OCI-M2 (cell line): ENCODE measurements at regions not wholly inside any gene's neighbourhood (a gene's known extent, or its start where the extent isn't known, plus 50 kb on each side); places are given as distances from the start of the nearest gene placed in this dataset.
"Not testable (repeated sequence)": the region's sequence is repeated elsewhere in the genome, so short reads cannot be mapped to it uniquely, and the experiment has no call there.

Experiments used
- DNase-seq: peaks from one replicate; lab custom pipeline; 2025; ENCODE audit not compliant: unreplicated experiment; lab: John Stamatoyannopoulos, UW

DNA sequence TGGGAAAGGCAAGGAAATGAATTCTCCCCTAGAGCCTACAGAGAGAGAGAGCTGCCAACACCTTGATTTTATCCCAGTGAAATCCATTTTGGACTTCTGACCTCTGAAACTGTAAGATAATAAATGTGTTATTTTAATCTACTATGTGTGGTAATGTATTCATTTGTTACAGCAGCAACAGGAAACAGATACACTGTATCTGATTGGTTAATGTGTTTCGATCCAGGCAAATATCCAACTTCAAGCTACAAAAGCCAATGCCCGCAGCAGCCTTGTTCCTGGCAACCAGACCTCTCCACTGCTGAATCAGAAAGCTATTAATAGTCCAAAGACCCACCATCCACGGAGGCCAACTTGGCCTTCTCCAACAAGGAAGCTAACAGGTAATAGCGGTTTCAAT, 318.1 kb downstream of the PTTG2 start:
- no peak for DNase-seq

DNA sequence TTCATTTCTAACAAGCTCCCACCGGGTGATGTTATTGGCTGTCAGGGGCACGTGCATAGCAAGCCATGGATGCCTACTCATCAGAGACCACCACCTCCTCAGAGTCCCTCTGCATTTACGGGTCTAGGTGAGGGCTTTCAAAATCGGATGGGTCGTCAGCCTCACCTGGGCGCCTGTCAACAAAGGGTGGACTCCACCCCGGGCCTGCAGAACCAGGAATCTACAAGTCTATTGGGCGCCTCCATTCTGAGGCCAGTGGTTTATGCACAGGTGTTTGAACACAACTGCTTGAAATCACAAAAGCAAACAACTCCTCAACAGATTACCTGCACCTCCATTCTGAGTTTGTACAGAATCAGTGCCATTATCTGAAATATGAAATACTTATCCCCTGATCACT, 318.9 kb downstream of the PTTG2 start:
- DNase-seq = no peak

DNA sequence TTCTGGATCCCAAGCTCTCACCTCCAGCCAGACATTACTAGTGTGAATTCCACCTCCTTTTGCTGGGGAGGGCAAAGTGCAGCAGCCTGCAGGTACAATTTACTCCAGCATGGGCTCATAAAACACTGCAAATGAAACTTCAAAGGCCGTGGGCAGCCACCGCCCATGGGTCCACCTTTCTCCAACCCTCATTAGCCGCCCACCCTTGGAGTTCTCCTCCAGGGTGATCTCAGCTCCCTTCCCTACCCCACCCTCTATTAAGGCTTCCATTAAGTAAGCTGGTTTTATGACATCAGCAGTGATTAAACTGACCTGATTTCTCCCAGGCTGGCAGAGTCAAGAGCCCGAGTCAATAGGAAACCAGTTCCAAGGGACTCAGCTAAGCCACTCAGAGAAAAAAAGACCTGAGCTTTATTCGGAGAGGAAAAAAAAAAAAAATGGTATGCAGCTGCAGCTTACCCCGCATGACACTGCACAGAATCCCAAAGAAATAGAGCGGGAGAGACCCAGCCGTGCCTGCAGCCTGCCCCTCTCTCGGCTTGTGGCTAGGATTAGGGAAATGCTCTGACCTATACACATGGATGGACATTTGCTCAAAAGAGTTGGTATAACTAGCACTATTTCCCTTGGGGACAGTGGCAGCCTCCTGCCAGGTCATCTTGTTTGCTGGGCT, 319.6 kb downstream of the PTTG2 start:
- DNase-seq = no peak

DNA sequence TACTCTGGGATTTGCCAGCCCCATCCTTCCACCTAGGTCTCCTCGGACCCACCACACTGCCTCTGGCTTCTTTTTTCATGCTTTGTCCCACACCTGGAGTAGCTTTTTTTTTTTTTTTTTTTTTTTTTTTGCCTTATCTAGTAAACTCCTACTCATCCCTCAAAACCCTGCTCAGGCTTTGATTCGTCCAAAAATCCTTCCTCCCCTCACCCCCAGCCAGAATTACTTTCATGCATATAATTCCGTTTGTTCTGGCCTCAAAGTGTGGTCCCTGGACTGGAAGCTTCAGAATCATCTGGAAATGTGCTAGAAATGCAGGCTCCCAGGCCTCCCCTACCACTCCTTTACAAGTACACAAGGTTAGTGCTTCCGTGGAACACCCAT, 320.1 kb downstream of the PTTG2 start:
- DNase-seq = no peak

DNA sequence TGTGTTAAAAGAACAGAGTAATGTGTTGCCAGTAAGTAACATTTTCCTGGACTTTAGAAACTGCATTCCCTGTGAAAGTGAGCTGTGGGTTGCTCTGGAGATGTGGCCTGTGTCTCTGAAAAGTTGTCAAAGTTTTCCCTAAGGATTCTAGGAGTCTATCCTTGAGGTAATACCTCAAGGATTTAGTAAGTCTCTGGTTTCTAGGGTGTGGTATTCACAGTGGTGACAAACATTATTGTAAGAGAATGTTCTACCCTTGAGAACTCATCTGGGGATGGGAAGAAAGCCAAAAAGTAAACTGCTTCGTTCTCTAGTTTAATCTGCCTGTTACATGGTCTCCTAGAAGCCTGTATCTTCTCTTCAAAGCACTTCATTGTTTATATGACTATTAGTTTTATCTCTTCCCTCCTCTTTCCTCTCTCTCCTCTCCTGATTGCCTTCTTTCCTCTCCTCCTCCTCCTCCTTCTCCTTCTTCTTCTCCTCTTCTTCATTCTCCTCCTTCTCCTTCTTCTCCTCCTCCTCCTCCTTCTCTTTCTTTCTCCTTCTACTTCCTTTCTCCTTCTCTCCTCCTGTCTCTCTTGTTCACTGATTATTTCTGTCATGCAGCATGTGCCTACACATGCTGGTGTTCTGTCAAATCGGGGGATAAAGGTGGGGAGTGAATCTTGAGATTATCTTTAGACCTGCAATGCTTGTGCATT, 321.3 kb downstream of the PTTG2 start:
- DNase-seq = no peak

DNA sequence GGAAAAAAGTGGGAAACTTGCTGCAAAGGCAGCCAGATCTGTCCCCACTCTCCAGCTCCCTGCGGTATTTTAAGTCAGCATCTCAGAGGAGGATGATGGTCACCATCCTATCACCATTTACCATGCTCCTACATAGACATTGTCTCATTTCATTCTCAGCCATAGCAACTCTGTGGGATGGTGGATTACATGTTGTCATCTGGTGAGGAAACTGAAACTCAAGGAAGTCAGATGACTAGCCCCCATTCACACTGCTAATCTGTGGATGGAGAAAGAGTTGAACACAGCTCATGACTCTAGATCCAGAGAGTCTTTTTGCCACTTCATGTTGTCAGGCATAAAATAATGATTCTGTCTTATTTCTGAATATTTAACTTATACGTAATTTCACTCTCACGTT, 323.5 kb downstream of the PTTG2 start:
- no peak for DNase-seq

DNA sequence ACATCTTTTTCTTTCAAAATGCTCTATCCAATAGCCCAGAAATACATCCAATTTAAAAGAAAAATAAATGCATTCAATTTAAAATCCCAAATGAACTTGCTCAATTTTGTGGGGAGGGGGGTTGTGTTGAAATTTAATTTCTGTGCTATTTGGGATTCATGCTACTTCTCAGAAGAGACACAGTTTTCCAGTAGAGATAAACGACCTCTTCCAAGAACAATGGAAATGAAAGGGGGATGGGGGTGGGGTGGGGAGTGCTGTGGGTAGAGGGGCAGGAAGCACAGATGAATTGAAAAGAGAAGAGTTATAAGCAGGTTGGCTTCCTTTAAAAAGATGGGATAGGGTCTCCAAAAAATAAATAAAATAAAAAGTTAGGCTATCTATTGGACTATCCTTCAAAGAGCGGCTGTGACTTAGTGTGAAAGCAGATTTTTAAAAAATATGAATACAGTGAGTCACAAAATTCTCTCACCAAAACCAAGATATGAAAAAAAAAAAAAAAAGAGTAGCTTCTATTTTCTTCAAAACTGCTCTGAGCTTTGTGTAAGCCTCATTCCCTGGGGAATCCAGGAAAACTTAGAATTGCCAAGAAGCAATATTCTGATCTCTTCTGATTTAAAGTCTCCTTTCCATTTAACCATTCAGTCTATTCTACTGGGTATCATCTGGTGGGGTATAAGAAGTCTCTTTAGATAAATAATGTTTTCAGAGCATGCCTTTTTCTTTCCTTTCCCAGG, 324.3 kb downstream of the PTTG2 start:
- DNase-seq = no peak

DNA sequence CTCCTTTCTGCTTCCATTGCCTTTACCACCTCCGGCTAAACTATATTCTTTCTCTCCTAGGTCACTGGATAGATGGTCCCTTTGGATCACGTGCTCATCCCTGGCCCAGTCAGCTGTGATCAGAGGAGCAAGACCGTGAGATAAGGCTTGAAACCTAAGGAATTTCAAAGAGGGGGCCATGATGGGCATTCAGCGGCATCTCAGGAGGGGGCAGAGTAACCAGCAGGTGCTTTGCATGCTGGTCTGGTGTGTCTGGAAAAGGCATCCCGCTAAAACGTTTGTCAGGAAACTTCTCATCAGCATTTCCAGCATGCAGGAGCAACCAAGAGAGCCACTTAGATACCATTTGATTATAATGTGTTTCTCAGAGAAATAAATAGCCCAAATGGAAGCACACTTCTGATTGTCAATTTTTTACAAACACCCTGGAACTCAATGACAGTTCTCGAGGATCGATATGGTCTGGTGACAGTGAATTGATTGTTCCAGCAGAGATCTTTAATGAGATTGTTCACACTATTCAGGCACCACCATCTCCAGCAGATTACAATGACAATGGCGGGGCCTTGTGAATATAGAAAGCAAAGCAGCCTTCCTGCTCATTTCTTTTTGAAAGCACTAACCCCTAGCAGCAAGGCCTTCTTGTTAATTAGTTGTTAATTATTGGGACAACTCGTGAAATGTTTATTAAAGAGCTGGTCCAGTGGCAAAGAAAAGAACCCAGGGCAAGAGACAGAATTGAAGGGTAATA, 327.1 kb downstream of the PTTG2 start:
- DNase-seq = no peak

DNA sequence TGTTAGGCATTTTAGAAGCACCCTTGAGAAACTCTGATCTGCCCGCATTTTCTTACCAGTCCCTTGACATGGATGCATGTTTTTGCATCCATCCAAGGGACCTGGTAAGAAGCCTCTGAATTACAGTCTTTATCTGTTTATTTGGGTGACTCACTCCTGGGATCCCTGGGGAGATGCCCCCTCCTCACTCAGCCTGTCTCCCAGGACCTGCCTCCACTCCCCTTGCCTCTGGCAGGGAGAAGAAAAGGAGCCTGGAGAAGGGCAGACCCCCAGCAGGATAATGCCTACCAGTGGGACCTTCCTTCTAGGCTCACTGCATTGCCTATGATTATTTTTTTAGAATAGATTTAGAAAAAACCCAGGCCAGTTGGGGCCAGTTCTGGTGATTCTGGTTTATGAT, 329.4 kb downstream of the PTTG2 start:
- DNase-seq = no peak

DNA sequence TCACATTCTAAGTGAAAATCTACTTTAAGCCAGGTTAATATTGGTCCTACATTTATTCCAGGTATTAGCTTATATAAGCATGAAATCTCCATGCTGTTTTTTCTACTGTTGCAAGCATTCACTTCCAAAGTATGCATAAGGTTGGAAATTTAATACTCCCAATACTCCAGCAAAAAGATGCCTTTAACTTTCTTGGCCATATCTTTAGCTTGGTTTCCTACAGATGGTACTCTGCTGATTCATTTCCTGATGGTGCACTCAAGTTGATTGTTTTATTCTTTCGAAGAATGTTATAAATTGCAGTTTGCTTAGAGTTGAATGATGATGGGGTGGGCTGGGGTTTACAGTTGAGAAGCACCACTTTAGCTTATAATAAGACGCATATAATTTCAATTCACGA, 330.2 kb downstream of the PTTG2 start:
- DNase-seq = no peak

DNA sequence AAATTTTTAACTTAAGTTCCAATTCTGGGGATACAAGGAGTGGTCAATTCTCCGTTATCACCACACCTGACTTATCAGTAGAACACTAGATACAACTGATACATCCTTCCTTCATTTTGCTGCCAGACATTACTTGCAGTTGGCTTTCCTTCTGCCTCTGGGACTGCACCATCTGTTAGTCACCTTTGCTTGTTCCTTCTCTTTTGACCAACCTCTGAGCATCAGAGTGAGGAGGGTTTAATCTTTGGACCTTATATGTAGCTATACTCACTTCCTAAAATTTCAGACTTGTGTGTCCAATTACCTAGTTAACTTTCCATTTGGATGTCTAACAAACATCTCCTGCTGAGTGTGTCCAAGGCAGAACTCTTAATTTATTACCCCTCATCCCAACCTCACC, 330.7 kb downstream of the PTTG2 start:
- no peak for DNase-seq

DNA sequence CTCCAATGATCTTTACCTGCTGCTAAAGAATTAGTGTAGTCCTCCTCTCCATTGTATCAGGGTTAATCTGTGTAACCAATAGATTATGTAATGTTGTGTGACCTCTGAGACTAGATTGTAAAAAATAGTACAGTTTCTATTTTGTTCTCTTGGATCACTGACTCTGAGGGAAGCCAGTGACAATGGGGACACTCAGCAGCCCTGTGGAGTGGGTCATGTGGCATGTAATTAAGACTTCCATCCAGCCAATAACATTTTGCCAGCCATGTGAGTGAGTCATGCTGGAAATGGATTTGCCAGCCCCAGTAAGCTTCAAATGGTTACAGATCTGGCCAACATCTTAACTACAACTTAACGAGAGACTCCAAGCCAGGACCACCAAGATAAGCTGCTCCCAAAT, 332.3 kb downstream of the PTTG2 start:
- DNase-seq = no peak

DNA sequence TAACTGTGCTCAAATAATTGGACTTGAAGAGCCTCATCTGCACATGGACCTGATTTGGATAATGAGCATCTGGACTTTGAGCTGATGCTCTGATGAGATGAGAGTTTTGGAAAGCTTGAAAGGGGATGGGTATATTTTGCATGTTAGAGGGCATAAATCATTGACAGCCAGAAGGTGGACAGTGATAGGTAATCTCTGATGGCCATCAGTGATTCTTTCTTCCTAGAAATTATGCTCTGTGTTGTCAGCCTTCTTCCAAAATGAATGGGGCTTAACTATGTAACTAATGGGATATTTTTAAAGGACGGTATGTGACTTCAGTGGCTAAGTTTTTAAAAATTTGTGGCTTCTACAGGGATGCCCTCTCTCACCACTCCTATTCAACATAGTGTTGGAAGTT, 334.0 kb downstream of the PTTG2 start:
- DNase-seq = no peak

DNA sequence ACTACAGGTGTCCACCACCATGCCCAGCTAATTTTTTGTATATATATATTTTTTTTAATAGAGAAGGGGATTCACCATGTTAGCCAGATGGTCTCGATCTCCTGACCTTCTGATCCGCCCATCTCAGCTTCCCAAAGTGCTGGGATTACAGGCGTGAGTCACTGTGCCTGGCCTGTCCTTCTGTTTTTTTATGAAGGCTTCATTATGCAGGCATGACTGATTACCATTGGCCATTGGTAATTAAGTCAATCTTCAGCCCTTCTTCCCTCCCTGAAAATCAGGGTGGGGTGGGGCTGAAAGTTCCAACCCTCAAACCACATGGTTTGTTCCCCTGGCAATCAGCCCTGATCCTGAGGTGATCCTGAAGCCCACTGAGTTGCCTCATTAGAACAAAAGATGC, 336.9 kb downstream of the PTTG2 start:
- no peak for DNase-seq

DNA sequence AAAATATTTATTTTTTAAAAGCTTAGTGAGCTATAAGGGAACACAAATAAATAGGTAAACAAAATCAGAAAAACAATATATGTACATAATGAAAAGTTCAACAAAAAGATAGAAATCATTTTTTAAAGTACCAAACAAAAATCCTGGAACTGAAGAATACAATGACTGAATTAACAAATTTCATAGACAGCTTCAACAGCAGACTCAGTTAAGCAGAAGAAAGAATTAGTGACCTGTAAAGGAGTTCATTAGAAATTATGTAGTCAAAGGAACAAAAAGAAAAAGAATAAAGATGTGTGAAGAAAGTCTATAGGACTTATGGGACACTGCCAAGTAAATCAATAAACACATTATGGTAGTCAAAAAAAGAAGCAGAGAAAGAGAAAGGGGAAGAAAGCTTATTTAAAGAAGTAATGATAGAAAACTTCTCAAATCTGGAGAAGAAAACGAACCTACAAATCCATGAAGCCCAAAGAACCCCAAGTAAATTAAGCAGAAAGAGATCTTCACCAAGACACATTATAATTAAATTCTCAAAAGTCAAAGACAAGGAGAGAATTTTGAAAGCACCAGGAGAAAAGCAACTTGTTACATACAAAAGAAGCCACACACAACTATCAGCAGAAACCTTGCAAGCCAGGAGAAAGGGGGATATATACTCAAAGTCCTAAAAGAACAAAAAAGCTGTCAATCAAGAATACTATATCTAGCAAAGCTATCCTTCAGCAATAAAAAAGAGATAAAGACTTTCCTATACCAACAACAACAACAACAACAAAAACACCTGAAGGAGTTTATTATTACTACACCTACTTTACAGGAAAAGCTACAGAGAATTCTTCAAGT, 338.9 kb downstream of the PTTG2 start:
- DNase-seq = no peak

DNA sequence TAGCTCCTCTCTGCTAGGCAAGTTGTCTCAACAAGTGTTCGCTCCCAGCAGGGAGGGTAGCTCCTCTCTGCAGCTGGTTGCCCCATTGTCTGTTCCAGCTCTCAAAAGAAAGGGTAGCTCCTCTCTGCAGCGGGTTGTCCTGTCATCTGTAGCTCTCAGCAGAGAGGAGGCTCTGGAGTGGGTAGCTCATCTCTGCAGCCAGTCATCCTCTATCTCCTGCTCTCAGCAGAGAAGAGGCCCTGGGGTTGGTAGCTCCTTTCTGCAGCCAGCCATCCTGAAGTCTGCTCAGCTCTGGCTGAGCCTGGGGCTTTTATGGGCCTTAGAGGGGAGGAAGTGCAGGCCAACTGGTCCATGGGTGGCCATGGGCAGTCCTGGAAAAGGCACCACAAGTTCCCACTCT, 342.7 kb downstream of the PTTG2 start:
- DNase-seq = no peak

DNA sequence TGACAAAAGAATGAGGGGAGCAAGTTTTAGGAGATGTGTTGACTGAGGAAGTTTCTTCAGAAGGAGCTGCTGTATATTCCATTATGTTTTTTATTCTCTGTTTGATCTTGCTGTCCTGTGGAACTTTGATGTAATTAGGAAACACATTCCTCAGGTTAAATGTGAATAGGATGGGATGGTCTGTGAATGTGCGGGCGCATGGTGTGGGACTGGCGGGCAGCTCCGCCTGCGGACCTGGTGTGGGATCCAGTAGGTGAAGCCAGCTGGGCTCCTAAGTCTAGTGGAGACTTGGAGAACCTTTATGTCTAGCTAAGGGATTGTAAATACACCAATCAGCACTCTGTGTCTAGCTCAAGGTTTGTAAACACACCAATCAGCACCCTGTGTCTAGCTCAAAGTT, 344.3 kb downstream of the PTTG2 start:
- DNase-seq = not testable (repeated sequence)

DNA sequence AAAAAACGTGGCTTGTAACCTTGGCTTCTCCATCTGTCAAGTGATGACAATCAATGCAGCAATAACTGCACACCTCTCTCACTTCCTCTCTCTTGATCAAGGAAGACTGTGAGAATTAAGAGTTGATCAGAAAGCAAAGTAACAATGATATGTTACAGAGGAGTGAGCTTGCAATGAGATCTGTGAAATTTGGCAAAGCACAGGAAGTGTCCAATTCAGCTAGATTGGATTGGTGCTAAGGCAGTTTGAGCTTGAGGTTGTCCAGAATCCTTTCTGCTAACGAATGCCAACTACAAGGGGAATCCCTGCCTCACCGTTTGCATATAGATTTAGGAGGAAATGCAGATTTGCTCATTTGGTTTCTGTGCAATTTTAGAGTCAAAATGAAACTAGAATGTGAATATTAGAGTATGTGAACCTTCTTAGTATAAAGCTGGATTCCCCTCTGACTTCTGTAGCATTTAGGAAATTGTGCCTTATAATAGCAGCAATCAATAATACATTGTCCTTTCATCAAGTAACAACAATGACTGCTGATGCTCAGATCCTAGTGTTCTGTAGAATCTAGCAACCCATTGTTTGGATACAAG, 346.4 kb downstream of the PTTG2 start:
- no peak for DNase-seq

DNA sequence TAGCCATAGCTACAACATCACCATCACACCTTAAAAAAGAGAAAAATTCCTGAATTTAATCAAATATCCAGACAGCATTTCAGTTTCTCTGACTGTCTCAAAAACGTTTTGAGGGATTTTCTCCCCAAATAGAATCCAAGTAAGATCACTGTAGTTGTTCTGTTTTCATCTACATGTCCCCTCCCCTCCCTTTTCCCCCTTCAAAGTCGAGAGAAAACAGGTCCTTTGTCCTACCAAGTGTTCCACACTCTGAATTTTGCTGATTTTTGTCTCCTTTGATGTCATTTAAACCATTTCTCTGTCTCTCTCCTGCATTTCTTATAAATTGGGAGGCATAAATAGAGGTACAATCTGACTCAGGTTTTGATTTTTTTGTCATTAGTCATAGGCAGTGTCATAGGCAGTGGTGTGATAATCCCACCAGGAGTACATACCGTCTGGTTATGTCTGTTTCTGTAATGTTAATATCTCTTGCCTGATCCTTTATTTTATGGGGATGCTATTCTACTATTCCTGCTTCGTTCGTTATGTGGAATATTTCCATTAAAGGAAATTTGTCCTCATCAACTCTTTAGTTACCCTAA, 348.6 kb downstream of the PTTG2 start:
- DNase-seq = no peak

DNA sequence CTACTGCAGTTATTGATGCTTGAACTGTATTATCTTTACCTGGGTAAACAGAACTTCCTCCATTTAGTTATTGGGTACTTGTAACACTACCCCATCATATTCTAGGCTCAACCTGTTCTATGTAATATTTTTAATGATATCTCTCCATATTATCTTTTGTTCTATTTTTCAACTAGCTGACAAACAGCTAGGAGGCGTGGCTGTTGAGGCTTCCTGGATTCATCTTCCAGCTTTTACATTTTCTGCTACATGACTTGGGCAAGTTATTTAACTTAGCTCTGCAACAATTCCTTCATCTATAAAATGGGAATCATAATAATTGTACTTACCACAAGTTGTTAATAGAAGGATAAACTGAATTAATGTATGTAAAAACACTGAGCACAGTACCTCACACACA, 349.3 kb downstream of the PTTG2 start:
- DNase-seq = no peak
